ENCODE measurements at regions not wholly inside any gene's neighbourhood (a gene's known extent, or its start where the extent isn't known, plus 50 kb on each side); places are given as distances from the start of the nearest gene placed in this dataset.

DNA sequence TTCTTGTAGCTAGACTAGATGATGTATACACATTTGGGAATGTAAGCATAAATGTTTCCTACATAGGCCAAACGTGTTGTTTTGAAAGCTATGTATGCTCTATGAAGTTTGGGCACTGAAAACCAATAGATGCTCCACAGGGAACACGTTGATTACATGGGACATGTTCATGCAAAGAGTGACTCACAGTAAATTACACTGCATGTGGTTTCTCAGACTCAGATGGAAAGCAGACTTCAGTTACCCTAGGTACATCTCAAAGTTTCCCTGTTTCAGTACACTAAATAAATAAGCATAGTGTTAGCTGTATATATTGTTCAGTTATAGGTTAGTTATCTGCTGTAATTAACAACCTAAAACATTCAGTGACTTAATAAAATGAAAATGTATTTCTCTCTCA is 301.9 kb upstream of the RUNX1 start:
- CTCF ChIA-PET (ENCODE audit: low intra/inter-chr PET ratio, low total read pairs): no interaction called here
- no peak for FAIRE-seq

More for the DNA sequence above, 301.9 kb upstream of the RUNX1 start:
- BruUV-seq (replicated peaks): no TSS peak
- ATAC-seq (no peak), DNase-seq (ENCODE audit: low spot score) (no peak)
- TF ChIP-seq, protein P1, sequence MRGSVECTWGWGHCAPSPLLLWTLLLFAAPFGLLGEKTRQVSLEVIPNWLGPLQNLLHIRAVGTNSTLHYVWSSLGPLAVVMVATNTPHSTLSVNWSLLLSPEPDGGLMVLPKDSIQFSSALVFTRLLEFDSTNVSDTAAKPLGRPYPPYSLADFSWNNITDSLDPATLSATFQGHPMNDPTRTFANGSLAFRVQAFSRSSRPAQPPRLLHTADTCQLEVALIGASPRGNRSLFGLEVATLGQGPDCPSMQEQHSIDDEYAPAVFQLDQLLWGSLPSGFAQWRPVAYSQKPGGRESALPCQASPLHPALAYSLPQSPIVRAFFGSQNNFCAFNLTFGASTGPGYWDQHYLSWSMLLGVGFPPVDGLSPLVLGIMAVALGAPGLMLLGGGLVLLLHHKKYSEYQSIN (CRISPR knock-in tag; IDR thresholded peaks at IDR 0.05; ENCODE audit: borderline replicate concordance): no peak
- no peak for TF ChIP-seq ETV6 (CRISPR knock-in tag; conservative IDR thresholded peaks at IDR 0.05)
- no peak for TF ChIP-seq MED1 (CRISPR knock-in tag; IDR thresholded peaks at IDR 0.05)
- TF ChIP-seq ZFP1 (CRISPR knock-in tag; IDR thresholded peaks at IDR 0.05): no peak
- TF ChIP-seq, protein P2, sequence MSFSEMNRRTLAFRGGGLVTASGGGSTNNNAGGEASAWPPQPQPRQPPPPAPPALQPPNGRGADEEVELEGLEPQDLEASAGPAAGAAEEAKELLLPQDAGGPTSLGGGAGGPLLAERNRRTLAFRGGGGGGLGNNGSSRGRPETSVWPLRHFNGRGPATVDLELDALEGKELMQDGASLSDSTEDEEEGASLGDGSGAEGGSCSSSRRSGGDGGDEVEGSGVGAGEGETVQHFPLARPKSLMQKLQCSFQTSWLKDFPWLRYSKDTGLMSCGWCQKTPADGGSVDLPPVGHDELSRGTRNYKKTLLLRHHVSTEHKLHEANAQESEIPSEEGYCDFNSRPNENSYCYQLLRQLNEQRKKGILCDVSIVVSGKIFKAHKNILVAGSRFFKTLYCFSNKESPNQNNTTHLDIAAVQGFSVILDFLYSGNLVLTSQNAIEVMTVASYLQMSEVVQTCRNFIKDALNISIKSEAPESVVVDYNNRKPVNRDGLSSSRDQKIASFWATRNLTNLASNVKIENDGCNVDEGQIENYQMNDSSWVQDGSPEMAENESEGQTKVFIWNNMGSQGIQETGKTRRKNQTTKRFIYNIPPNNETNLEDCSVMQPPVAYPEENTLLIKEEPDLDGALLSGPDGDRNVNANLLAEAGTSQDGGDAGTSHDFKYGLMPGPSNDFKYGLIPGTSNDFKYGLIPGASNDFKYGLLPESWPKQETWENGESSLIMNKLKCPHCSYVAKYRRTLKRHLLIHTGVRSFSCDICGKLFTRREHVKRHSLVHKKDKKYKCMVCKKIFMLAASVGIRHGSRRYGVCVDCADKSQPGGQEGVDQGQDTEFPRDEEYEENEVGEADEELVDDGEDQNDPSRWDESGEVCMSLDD (CRISPR knock-in tag; IDR thresholded peaks at IDR 0.05; ENCODE audit: borderline replicate concordance): no peak
- TF ChIP-seq MXD4 (CRISPR knock-in tag; IDR thresholded peaks at IDR 0.05): no peak
- no peak for TF ChIP-seq ELF4 (CRISPR knock-in tag; IDR thresholded peaks at IDR 0.05; ENCODE audit: borderline replicate concordance)
- no peak for TF ChIP-seq HHEX (CRISPR knock-in tag; IDR thresholded peaks at IDR 0.05)
- TF ChIP-seq, protein P3, sequence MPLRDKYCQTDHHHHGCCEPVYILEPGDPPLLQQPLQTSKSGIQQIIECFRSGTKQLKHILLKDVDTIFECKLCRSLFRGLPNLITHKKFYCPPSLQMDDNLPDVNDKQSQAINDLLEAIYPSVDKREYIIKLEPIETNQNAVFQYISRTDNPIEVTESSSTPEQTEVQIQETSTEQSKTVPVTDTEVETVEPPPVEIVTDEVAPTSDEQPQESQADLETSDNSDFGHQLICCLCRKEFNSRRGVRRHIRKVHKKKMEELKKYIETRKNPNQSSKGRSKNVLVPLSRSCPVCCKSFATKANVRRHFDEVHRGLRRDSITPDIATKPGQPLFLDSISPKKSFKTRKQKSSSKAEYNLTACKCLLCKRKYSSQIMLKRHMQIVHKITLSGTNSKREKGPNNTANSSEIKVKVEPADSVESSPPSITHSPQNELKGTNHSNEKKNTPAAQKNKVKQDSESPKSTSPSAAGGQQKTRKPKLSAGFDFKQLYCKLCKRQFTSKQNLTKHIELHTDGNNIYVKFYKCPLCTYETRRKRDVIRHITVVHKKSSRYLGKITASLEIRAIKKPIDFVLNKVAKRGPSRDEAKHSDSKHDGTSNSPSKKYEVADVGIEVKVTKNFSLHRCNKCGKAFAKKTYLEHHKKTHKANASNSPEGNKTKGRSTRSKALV (CRISPR knock-in tag; IDR thresholded peaks at IDR 0.05): no peak
- no peak for TF ChIP-seq NAIF1 (CRISPR knock-in tag; IDR thresholded peaks at IDR 0.05; ENCODE audit: borderline replicate concordance)
- TF ChIP-seq MZF1 (CRISPR knock-in tag; IDR thresholded peaks at IDR 0.05; ENCODE audit: borderline replicate concordance): no peak
- TF ChIP-seq PHF8 (CRISPR knock-in tag; IDR thresholded peaks at IDR 0.05): no peak
- no peak for TF ChIP-seq SAP130 (CRISPR knock-in tag; IDR thresholded peaks at IDR 0.05; ENCODE audit: low read depth)
- TF ChIP-seq, protein P4, sequence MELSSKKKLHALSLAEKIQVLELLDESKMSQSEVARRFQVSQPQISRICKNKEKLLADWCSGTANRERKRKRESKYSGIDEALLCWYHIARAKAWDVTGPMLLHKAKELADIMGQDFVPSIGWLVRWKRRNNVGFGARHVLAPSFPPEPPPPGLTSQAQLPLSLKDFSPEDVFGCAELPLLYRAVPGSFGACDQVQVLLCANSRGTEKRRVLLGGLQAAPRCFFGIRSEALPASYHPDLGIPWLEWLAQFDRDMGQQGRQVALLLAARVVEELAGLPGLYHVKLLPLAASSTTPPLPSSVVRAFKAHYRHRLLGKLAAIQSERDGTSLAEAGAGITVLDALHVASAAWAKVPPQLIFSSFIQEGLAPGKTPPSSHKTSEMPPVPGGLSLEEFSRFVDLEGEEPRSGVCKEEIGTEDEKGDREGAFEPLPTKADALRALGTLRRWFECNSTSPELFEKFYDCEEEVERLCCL (CRISPR knock-in tag; IDR thresholded peaks at IDR 0.05; ENCODE audit: borderline replicate concordance): no peak
- no peak for TF ChIP-seq ZNF441 (CRISPR knock-in tag; IDR thresholded peaks at IDR 0.05; ENCODE audit: borderline replicate concordance)
- TF ChIP-seq STAG1 (CRISPR knock-in tag; IDR thresholded peaks at IDR 0.05): no peak
- TF ChIP-seq ZNF563 (CRISPR knock-in tag; IDR thresholded peaks at IDR 0.05): no peak
- no peaks in the 10 kb centered on the region for H3K27me3 ChIP-seq (ENCODE audit: control insufficient read depth in 1 of 2, insufficient read depth in 2 of 2, low read length in 2 of 2)
- H3K4me1 ChIP-seq (ENCODE audit: insufficient read depth, low read length): no peaks in the 10 kb centered on the region
- H3K36me3 ChIP-seq (replicated peaks in 1 of 2; ENCODE audit: control insufficient read depth in 1 of 2, insufficient read depth in 2 of 2, low read length in 2 of 2): no peaks in the 10 kb centered on the region
- H3K4me3 ChIP-seq (replicated peaks in 1 of 3; ENCODE audit: insufficient read depth in 1 of 3, low read depth in 2 of 3, low read length in 3 of 3): no peak overlapping the region
- H2AFZ ChIP-seq (ENCODE audit: low read length): no peak overlapping the region
- no peaks in the 10 kb centered on the region for H3K9me3 ChIP-seq (ENCODE audit: low read length)
- intact Hi-C loops (cut with micrococcal nuclease; ENCODE audit: unreplicated experiment) (no loop called here), in situ Hi-C loops (cut with HindIII; ENCODE audit: extremely low pct_ligation_motif_present, low pct_unique_long_range_greater_than_20kb) (no loop called here)
- no peaks in the 10 kb centered on the region for H4K20me1 ChIP-seq (ENCODE audit: insufficient read depth, low read length)
- no peaks in the 10 kb centered on the region for H3K79me2 ChIP-seq (ENCODE audit: insufficient read depth, low read length)
- 0% methylated on average over 2 of the region's 2 CpGs for WGBS (ENCODE audit: low lambda C conversion rate)
- no peak overlapping the region for H3K27ac ChIP-seq (ENCODE audit: extremely low read length, insufficient read depth, low read length)
- H3K9ac ChIP-seq (ENCODE audit: insufficient read depth, low read depth, low read length): no peak overlapping the region
- POLR2A ChIA-PET: no interaction called here
- no peak overlapping the region for H3K4me2 ChIP-seq (ENCODE audit: low read depth, low read length)

Data from HepG2 (cell line).